Liver (tissue), 3 donors: ENCODE measurements at regions not wholly inside any gene's neighbourhood (a gene's known extent, or its start where the extent isn't known, plus 50 kb on each side); places are given as distances from the start of the nearest gene placed in this dataset.

Experiments
- TF ChIP-seq, protein P1 (sequence below): IDR thresholded peaks from 2 replicates; pipeline ENCODE4 v1.6.1; 2016; ENCODE audit warnings: antibody characterized with exemption
- TF ChIP-seq, protein P2 (sequence below): fragments of 150-350 bp; IDR thresholded peaks from 2 replicates; pipeline ENCODE4 v1.5.1; 2017; ENCODE audit warnings: improper control_type of control experiment, low read depth, low read length; ENCODE audit not compliant: missing input control
- donor health status: healthy.
- donor health status: healthy.

DNA sequence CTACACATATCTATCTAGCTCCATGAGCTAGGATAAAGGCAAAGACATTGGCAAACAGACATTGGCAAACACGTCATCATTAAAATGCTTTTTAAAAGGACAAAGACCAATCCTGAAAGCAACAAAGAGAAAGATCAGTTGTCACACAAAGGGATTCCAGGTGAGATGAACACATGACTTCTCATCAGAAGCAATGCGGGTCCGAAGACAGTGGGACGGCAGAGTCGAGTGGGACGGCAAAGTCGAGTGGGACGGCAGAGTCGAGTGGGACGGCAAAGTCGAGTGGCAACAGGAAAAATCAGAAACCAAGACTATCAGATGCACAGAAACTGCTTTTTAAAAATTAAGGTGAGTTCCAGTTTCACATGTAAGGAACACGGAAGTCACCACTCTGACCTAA, 609.5 kb downstream of the BRD1 start:
- TF ChIP-seq, protein P1, sequence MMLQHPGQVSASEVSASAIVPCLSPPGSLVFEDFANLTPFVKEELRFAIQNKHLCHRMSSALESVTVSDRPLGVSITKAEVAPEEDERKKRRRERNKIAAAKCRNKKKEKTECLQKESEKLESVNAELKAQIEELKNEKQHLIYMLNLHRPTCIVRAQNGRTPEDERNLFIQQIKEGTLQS, result no peak
- TF ChIP-seq, protein P2, sequence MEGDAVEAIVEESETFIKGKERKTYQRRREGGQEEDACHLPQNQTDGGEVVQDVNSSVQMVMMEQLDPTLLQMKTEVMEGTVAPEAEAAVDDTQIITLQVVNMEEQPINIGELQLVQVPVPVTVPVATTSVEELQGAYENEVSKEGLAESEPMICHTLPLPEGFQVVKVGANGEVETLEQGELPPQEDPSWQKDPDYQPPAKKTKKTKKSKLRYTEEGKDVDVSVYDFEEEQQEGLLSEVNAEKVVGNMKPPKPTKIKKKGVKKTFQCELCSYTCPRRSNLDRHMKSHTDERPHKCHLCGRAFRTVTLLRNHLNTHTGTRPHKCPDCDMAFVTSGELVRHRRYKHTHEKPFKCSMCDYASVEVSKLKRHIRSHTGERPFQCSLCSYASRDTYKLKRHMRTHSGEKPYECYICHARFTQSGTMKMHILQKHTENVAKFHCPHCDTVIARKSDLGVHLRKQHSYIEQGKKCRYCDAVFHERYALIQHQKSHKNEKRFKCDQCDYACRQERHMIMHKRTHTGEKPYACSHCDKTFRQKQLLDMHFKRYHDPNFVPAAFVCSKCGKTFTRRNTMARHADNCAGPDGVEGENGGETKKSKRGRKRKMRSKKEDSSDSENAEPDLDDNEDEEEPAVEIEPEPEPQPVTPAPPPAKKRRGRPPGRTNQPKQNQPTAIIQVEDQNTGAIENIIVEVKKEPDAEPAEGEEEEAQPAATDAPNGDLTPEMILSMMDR, result no peak
